SU-DHL-6 (cell line): ENCODE measurements at regions not wholly inside any gene's neighbourhood (a gene's known extent, or its start where the extent isn't known, plus 50 kb on each side); places are given as distances from the start of the nearest gene placed in this dataset.

Experiments used
- H2AFZ ChIP-seq: fragments of 200-600 bp; sonication (generic); 2 replicates; pipeline ENCODE4 v1.6.1; 2014; ENCODE audit warnings: low read depth, mild to moderate bottlenecking, moderate library complexity, mixed read lengths, antibody characterized with exemption, low read length; ENCODE audit not compliant: severe bottlenecking
- H3F3A ChIP-seq: fragments of 200-600 bp; shearing (Covaris generic); 2 replicates; pipeline ENCODE4 v1.6.0; 2016; ENCODE audit warnings: antibody characterized with exemption, mild to moderate bottlenecking; ENCODE audit not compliant: insufficient read depth
- H3K27ac ChIP-seq: fragments of 200-600 bp; sonication (generic); 2 replicates; pipeline ENCODE4 v1.5.1; 2016; ENCODE audit warnings: low read depth, mild to moderate bottlenecking, low read length, moderate library complexity, mixed read lengths
- H3K27me3 ChIP-seq: fragments of 200-600 bp; sonication (generic), shearing (Covaris generic); 2 replicates; pipeline ENCODE4 v1.6.0; 2014; ENCODE audit warnings: mild to moderate bottlenecking, low read length
- H3K36me3 ChIP-seq: fragments of 200-600 bp; sonication (generic); 2 replicates; pipeline ENCODE4 v1.6.1; 2014; ENCODE audit warnings: mild to moderate bottlenecking, low read length, mixed read lengths
- H3K4me2 ChIP-seq: fragments of 300-600, 200-600 bp; shearing (Covaris generic), sonication (generic); 2 replicates; pipeline ENCODE4 v1.6.0; 2014; ENCODE audit warnings: low read length, low read depth, mild to moderate bottlenecking; ENCODE audit not compliant: poor library complexity, severe bottlenecking
- H3K4me3 ChIP-seq: fragments of 200-600 bp; sonication (generic); 2 replicates; pipeline ENCODE4 v1.5.1; 2014; ENCODE audit warnings: antibody characterized with exemption, low read length, mild to moderate bottlenecking, mixed read lengths; ENCODE audit not compliant: insufficient read depth, poor library complexity, severe bottlenecking
- H3K79me2 ChIP-seq: fragments of 200-600 bp; sonication (generic); 2 replicates; pipeline ENCODE4 v1.6.1; 2014; ENCODE audit warnings: mild to moderate bottlenecking, low read length, moderate library complexity; ENCODE audit not compliant: insufficient read depth
- H3K9ac ChIP-seq: fragments of 200-600 bp; sonication (generic); 2 replicates; pipeline ENCODE4 v1.7.0; 2014; ENCODE audit warnings: mild to moderate bottlenecking, low read length
- H3K9me2 ChIP-seq: fragments of 200-600 bp; sonication (generic); replicated peaks from 2 replicates; pipeline ENCODE4 v1.6.1; 2014; ENCODE audit warnings: low read length; ENCODE audit not compliant: insufficient read depth
- H3K9me3 ChIP-seq: fragments of 200-600 bp; sonication (generic); 2 replicates; pipeline ENCODE4 v1.6.1; 2014; ENCODE audit warnings: low read length, mixed read lengths; ENCODE audit not compliant: insufficient read depth
- H4K20me1 ChIP-seq: fragments of 200-600 bp; sonication (generic); 2 replicates; pipeline ENCODE4 v1.6.1; 2014; ENCODE audit warnings: low read depth, mild to moderate bottlenecking, antibody characterized with exemption, low read length, moderate library complexity, mixed read lengths
- CTCF ChIP-seq: fragments of 200-600 bp; sonication (generic); IDR thresholded peaks from one replicate; pipeline ENCODE4 v1.5.1; 2017; ENCODE audit warnings: antibody characterized with exemption, mild to moderate bottlenecking, low read length, moderate library complexity; ENCODE audit not compliant: insufficient read depth, poor library complexity, severe bottlenecking
- EZH2phosphoT487 ChIP-seq: fragments of 200-600 bp; sonication (generic), shearing (Covaris generic); conservative IDR thresholded peaks from 2 replicates; pipeline ENCODE4 v1.6.1; 2018; ENCODE audit warnings: mild to moderate bottlenecking, antibody characterized with exemption, low read length, moderate library complexity, mixed read lengths

- no peaks in the 10 kb centered on the region for H3K27me3 ChIP-seq
- no peaks in the 10 kb centered on the region for H3K36me3 ChIP-seq
- no peak overlapping the region for H3K4me2 ChIP-seq
- H3F3A ChIP-seq = no peaks in the 10 kb centered on the region
- no peak overlapping the region for H3K9ac ChIP-seq
- H3K79me2 ChIP-seq = no peaks in the 10 kb centered on the region
- no peak overlapping the region for H2AFZ ChIP-seq
- no peak for TF ChIP-seq EZH2phosphoT487
- no peak for TF ChIP-seq CTCF
- H3K9me3 ChIP-seq = no peaks in the 10 kb centered on the region
- no peaks in the 10 kb centered on the region for H4K20me1 ChIP-seq
- no peak overlapping the region for H3K27ac ChIP-seq
- H3K4me3 ChIP-seq = no peak overlapping the region
- no peaks in the 10 kb centered on the region for H3K9me2 ChIP-seq
These were observed 408.5 kb upstream of the GRAMD2B start for GRCh38 chr5:126014676-126015075.

GRCh38 chr5:126015235-126016181 is 407.7 kb upstream of the GRAMD2B start:
- Histone ChIP-seq H3K36me3 (no peaks in the 10 kb centered on the region), H2AFZ (no peak overlapping the region), H3K27me3 (no peaks in the 10 kb centered on the region), H3K9ac (no peak overlapping the region), H3K79me2 (no peaks in the 10 kb centered on the region), H3F3A (no peaks in the 10 kb centered on the region), H3K9me2 (no peaks in the 10 kb centered on the region), H4K20me1 (no peaks in the 10 kb centered on the region), H3K27ac (no peak overlapping the region), H3K9me3 (no peaks in the 10 kb centered on the region), H3K4me2 (no peak overlapping the region), H3K4me3 (no peak overlapping the region)
- no peak for TF ChIP-seq CTCF
- TF ChIP-seq EZH2phosphoT487 = no peak

- no peaks in the 10 kb centered on the region for H3K27me3 ChIP-seq
- TF ChIP-seq EZH2phosphoT487 (no peak), CTCF (no peak)
- H3K27ac ChIP-seq = no peak overlapping the region
These were observed 407.0 kb upstream of the GRAMD2B start for GRCh38 chr5:126016256-126016655.

More at GRCh38 chr5:126016256-126016655, 407.0 kb upstream of the GRAMD2B start:
- H3K36me3 ChIP-seq = no peaks in the 10 kb centered on the region
- no peaks in the 10 kb centered on the region for H4K20me1 ChIP-seq
- H3K9me3 ChIP-seq = no peaks in the 10 kb centered on the region
- no peak overlapping the region for H3K9ac ChIP-seq
- H3F3A ChIP-seq = no peaks in the 10 kb centered on the region
- H3K4me2 ChIP-seq = no peak overlapping the region
- no peaks in the 10 kb centered on the region for H3K79me2 ChIP-seq
- no peak overlapping the region for H3K4me3 ChIP-seq
- H3K9me2 ChIP-seq = no peaks in the 10 kb centered on the region
- no peak overlapping the region for H2AFZ ChIP-seq
